SU-DHL-6 (cell line): ENCODE measurements at regions not wholly inside any gene's neighbourhood (a gene's known extent, or its start where the extent isn't known, plus 50 kb on each side); places are given as distances from the start of the nearest gene placed in this dataset.
"Not testable (repeated sequence)": the region's sequence is repeated elsewhere in the genome, so short reads cannot be mapped to it uniquely, and the experiment has no call there.

Experiments used
- EZH2phosphoT487 ChIP-seq: fragments of 200-600 bp; sonication (generic), shearing (Covaris generic); conservative IDR thresholded peaks from 2 replicates; pipeline ENCODE4 v1.6.1; 2018; ENCODE audit warnings: mild to moderate bottlenecking, antibody characterized with exemption, low read length, moderate library complexity, mixed read lengths
- TF ChIP-seq, protein P1 (sequence below): fragments of 200-600 bp; sonication (generic); IDR thresholded peaks from one replicate; pipeline ENCODE4 v1.5.1; 2017; ENCODE audit warnings: antibody characterized with exemption, mild to moderate bottlenecking, low read length, moderate library complexity; ENCODE audit not compliant: insufficient read depth, poor library complexity, severe bottlenecking

DNA sequence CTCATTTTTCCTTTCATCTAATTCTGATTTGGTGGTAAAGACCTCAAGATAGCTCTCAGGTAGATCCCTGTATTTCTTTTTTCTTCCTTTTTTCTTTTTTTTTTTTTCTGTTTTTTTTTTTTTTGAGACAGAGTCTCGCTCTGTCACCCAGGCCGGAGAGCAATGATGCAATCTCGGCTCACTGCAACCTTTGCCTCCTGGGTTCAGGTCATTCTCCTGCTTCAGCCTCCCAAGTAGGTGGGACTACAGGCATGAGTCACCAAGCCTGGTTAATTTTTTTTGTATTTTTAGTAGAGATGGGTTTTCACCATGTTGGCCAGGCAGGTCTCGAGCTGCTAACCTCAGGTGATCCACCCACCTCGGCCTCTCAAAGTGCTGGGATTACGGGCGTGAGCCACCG, 835.6 kb downstream of the STIM2 start:
- TF ChIP-seq, protein P1, sequence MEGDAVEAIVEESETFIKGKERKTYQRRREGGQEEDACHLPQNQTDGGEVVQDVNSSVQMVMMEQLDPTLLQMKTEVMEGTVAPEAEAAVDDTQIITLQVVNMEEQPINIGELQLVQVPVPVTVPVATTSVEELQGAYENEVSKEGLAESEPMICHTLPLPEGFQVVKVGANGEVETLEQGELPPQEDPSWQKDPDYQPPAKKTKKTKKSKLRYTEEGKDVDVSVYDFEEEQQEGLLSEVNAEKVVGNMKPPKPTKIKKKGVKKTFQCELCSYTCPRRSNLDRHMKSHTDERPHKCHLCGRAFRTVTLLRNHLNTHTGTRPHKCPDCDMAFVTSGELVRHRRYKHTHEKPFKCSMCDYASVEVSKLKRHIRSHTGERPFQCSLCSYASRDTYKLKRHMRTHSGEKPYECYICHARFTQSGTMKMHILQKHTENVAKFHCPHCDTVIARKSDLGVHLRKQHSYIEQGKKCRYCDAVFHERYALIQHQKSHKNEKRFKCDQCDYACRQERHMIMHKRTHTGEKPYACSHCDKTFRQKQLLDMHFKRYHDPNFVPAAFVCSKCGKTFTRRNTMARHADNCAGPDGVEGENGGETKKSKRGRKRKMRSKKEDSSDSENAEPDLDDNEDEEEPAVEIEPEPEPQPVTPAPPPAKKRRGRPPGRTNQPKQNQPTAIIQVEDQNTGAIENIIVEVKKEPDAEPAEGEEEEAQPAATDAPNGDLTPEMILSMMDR = not testable (repeated sequence)
- not testable (repeated sequence) for TF ChIP-seq EZH2phosphoT487
